T-helper 2 cell (primary cell): ENCODE measurements at regions not wholly inside any gene's neighbourhood (a gene's known extent, or its start where the extent isn't known, plus 50 kb on each side); places are given as distances from the start of the nearest gene placed in this dataset.
"Not testable (repeated sequence)": the region's sequence is repeated elsewhere in the genome, so short reads cannot be mapped to it uniquely, and the experiment has no call there.

Experiments
- DNase-seq, 5 experiments: peaks; one replicate each; pipeline versions ENCODE4 v3.0.0 to v3.0.0-alpha.2; 2012 to 2022

DNA sequence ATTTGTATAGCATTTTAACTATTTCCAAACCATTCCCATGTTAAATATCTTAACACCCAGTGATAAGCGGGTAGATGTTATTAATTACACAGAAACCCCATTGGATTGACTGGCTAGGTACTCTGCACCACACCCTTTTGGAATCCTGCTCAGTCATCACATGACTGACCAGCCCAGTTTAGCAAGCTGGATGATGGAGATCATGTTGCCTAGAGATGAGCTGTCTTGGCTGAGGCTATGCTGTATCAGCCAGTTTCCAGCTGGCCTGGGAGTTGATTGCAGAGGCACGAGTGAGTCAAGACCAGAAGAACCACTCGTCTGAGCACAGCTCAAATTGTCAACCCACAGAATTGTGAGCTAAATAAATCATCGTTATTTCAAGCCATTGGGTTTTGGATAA is 124.6 kb downstream of the ZNF621 start:
- no peak for DNase-seq

DNA sequence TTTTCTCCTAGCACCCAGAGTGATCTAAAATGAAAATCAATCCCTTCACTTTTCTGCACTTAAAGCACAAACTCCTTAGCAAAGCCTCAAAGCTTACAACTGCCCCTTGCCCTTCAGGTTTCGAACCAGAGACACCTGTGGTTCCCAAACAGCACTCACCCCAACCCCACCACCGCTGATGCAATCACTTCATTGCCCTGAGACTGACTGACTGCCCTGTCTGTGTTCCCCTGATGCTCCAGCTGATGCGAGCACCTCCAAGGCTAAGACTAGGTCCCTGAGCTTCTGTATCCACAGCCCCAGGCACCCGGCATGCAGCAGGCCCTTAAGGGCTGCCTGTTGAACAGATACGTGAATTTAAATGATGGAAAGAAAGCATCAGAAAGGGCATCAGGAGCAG is 127.3 kb downstream of the ZNF621 start:
- DNase-seq: no peak

DNA sequence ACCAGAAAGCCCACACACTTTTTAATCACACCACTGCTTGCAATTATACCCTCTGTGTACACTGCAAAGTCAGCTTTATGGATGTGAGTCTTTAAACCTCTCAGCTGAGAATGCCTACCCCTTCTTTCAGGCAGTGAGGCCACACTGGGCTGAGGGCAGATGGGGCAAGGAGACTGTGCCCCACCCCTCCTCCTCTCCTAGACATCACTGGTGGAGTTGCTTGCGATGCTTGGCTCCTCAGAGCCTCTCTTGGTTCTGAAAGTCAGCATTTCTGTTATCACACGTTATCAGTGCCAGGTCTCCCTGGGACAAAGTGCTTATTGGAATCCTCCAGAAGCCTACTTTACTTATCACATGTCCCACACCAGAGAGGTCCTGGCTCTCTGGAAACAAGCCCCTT is 128.2 kb downstream of the ZNF621 start:
- no peak for DNase-seq

DNA sequence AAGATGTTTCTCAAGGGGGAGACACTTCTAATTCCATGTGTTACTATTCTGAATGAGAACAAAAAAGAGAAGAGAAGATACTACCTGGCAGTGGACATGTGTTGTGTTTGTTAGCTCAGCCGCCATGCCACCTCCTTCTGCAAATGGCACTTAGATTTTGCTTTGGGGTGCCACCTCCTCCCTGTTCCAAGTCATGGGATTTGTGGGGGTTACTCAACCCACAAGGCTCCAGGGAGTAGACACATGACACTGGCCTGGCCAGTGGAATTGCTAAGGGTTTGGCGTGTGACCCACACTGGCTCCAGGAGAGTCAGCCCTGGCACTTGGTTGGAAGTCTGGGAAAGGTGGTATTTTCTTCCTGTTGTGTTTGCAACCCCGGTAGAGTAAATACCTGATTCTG is 129.1 kb downstream of the ZNF621 start:
- DNase-seq: no peak

DNA sequence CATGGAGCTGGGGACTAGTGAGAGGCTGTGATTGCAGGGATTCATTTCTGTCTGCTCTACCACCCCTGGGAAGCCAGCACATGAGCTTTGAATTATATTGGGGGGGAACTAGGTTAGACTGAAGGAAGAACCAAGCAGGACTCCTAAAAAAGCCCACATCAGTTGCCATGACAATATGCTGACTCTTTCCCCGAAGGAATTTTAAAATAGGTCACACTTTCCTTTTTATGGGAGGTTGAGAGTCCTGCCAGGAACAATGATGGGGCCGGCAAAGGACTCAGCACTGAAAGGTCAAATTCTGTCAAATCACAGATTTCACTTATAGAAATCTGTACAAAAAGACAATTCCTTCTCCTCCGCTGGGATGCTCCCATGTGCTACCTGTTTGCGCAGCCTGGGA is 130.8 kb downstream of the ZNF621 start:
- no peak for DNase-seq

- peak in 1 of 5 experiments; percentile 3 for DNase-seq
These were observed 132.9 kb downstream of the ZNF621 start for GRCh38 chr3:40657623-40658022.

- DNase-seq: no peak
These were observed 133.5 kb downstream of the ZNF621 start for GRCh38 chr3:40658305-40658704.

GRCh38 chr3:40660554-40660953 is 135.8 kb downstream of the ZNF621 start:
- DNase-seq: no peak

GRCh38 chr3:40661284-40661683 is 136.5 kb downstream of the ZNF621 start:
- no peak for DNase-seq

GRCh38 chr3:40663280-40663679 is 138.5 kb downstream of the ZNF621 start:
- no peak for DNase-seq

DNA sequence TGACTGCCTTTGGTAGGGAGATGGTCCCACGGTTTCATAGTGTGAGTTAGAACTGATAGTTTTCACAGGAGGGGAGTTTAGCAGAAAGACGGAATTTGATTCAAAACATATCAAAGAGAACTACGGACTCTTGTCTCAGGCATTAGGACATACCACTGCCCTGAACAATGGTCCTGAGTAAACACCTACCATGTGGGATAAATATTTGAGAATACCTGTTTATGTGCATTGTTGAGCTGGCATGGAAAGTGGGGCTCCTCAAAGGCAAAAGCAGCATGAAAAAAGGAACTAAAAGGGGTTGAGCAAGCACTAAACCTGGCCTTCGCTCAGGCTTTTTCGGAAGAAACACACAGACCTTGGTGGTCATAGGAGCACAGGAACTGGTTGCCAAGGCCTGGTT is 144.4 kb downstream of the ZNF621 start:
- no peak for DNase-seq

- no peak for DNase-seq
These were observed 148.1 kb downstream of the ZNF621 start for GRCh38 chr3:40672861-40673260.

DNA sequence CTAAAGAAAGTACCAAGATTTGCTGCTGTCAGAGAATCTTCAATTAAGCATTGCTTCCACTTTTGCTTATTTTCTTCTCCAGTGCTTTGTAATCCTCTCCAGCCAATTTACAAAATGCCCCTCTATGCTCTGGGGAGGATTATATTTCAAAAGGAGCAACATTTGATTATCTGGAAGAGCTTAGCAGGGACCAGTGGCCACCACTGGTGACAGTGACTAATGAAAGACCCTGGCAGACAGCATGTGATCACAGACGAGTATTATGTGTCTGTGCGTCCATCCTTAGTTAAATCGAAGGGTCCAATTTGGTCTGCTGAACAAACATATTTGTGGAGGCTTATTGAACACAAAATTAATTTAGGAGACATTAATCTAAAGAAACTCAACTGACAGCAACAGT is 152.6 kb downstream of the ZNF621 start:
- no peak for DNase-seq

DNA sequence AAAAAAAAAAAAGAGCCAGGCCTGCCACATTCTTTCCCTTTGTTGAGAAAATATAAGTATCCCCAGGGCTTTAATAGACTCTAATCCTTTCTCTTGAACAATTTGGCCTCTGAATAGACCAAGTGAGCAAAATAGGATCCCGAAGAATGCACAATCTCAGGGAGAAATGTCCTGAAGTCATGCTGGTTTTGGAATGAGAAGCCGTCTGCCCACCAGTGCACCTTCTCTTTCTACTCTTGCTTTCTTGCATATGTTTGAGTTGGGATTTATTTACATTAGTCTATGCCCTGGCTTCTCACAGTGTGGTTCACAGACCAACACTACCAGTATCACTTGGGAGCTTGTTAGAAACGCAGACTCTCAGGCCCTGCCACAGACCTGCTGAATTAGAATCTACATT is 153.0 kb downstream of the ZNF621 start:
- DNase-seq: no peak

- DNase-seq: no peak
These were observed 154.5 kb downstream of the ZNF621 start for GRCh38 chr3:40679290-40679689.

DNA sequence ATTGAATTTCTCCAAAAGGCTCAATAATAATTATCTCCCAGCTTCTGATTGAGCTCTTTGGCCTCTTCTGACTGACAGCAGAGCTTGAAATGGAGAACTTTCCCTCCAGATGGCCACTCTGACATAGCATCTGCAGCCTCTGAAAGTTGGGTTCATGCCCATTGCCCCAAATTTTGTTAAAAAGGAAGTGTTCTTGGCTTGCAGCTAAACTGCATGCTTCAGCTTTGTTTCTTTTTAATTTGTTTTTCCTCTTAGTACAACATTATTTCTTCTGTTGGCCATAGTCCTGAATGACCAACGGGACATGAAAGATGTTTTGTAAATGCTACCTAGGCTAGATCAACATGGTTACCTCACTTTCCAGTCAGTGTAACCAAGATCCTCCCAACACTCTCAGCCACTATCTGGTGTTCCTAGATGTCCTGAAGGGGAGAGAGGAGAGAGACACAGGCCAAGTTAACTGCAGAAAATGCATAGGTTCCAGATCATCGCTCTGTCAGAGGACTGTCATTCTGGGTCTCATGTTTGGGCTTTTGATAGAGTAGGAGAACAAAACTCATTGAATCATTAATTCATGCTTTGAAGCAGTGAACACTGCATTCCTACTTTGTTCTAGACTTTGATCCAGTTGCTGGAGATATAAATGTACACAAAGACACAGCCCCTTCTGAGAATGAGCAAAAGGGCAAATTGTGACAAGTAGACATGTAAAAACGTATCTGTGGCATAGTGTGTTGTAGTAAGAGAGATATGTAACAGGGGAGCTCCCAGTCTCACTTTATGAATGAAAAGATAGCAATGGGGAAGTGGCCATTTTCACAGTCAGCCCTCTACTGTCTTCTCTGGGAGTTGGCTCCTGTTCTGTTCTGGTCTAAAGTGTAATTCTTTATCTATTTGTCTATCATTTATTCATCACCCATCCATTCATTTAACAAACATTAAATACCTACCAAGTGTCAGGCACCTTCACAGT is 156.2 kb downstream of the ZNF621 start:
- no peak for DNase-seq

GRCh38 chr3:40681658-40682055 is 156.9 kb downstream of the ZNF621 start:
- DNase-seq: no peak

- DNase-seq: no peak
These were observed 165.1 kb downstream of the ZNF621 start for GRCh38 chr3:40689837-40690236.

DNA sequence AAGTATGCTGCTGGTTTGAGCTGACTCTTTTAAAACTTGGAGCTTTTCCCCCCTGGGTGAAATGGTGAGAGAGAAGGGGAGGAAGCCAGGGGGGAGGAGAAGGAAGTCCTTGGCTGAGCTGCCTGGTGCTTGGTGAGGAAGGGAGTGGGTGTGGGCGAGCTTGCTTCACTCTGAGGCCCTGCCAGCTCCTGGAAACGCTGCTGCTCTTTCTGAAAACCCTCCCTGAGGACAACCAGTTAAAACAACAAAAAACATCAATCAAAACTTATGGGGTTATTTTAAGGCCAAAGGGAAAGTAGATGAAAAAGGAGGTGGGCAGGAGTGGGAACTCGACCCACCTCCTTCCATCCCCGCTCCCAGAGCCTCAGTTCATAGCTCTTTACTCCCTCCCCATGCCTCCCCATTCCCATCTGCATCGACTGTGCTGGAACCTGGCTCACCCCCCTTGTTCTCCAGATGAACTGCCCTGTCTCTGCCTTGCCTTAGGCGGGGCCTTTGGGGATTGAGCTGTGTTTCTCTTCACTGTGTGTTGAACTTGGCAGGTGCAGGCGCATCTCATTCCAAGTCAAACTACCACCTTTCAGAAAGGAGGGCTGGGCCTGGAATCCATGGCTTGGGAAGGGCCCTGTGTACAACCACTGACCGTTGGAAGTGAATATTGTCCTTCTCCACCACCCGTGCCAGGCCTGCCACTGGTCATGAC is 166.1 kb downstream of the ZNF621 start:
- DNase-seq: no peak

DNA sequence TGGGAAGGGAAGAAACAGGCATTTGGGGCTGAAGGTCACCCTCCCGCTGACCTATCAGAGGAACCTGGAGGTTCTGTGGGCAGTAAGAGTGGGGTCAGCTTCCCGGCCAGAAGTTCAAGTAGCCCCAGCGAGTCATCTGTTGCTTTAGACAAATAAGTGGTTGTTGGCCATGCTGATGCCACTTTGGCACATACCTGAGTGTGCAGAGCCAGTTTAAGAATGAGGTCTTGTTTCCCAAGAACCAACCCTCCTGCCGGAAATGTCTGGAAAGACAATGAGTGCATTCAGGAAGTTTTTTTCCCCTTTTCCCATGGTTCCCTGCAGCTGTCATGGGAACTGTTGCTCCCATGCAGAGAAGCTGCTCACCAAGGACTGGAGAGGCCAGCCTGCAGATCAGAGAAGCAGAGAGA is 166.7 kb downstream of the ZNF621 start:
- no peak for DNase-seq

- no peak for DNase-seq
These were observed 171.1 kb downstream of the ZNF621 start for GRCh38 chr3:40695848-40696247.

DNA sequence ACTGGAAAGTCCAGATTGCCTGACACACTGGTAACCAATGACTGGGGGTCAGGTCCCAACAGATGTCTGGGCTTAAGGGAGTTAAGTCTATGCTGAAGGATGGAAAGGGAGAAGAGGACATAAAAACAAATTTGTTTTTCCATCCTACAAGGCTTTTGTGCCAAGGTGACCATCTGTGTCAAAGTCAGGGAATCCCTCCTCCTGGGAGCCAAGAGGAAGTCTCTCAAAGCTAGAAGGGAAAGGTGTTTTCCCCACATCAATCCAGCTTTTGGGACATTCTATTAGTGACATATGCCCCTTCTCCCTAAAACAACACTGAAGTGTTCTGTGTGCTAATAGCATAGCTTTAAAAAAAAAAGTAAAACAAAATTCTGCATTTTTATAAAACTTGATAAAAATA is 173.9 kb downstream of the ZNF621 start:
- not testable (repeated sequence) for DNase-seq

DNA sequence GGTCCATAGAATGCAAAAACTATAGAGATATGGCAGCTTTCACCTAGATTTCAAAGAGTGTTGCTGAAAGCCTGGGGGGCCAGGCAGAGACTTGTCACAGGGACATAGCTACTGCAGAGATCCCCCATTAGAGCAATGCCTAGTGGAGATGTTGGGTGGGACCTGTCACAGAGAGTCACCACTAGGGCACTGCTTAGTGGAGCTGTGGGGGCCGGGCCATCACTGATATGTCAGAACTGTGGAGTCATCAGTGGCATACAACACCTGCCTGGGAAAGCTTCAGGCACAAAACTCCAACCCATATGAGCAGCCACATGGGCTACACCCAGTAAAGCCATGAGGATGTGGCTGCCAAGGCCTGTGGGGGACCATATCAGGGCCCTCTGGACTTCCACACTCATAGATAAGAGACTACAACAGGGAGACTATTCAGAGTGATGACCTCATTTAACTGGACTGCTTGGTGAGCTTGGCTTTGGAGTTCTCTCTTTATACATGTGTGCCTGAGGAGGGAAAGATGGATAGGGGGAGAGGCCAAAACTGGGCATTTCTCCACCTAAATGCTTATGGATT is 176.3 kb downstream of the ZNF621 start:
- DNase-seq: no peak

DNA sequence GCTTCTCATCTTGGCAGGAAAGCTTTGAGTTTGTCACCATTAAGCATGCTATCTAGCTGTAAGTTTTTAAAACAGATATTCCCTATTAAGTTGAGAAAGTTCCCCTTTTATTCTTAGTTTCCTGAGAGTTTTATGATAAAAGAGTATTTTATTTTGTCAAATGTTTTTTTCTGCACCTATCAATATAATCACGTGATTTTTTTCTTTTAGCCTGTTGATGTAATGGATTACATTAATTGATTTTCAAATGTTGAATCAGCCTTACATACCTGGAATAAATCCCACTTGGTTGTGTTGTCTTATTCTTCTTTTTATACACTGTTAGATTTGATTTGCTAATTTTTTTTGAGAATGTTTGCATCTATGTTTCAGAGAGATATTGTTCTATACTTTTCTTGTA is 179.5 kb downstream of the ZNF621 start:
- no peak for DNase-seq
